Activated CD8-positive, alpha-beta T cell treated with anti-CD3 and anti-CD28 coated beads, Interleukin-2, amount 10 ng/mL, durations not matched to agents 7 days and 5 days (primary cell): ENCODE measurements at regions not wholly inside any gene's neighbourhood (a gene's known extent, or its start where the extent isn't known, plus 50 kb on each side); places are given as distances from the start of the nearest gene placed in this dataset.

ENCODE experiments used
- ATAC-seq: fragments of 150-1000 bp; cut with Tn5 transposase; one replicate; pipeline ENCODE4 v1.10.0; 2021; ENCODE audit warnings: moderate library complexity
- CTCF ChIA-PET: fragments of 350-600 bp; sonication (Branson Sonifier 250); formaldehyde crosslinking; loops from one replicate; lab custom pipeline; 2021; ENCODE audit warnings: antibody characterized with exemption; lab: Charles Lee
- POLR2A ChIA-PET: fragments of 350-600 bp; sonication (Branson Sonifier 250); formaldehyde crosslinking; loops from one replicate; lab custom pipeline; 2021; ENCODE audit warnings: antibody characterized with exemption; lab: Charles Lee
- DNase-seq: peaks from one replicate; pipeline ENCODE4 v3.0.0-alpha.2; 2020
- H3K27ac Mint-ChIP-seq: one replicate; pipeline ENCODE4 v1.8.0; 2021; ENCODE audit warnings: mild to moderate bottlenecking, mixed read lengths
- H3K27me3 Mint-ChIP-seq: one replicate; pipeline ENCODE4 v1.8.0; 2021; ENCODE audit warnings: low read depth, mixed read lengths
- H3K36me3 Mint-ChIP-seq: one replicate; pipeline ENCODE4 v1.8.0; 2021; ENCODE audit warnings: low read depth, mixed read lengths
- H3K4me1 Mint-ChIP-seq: one replicate; pipeline ENCODE4 v1.8.0; 2021; ENCODE audit warnings: low read depth, mixed read lengths
- H3K4me3 Mint-ChIP-seq: one replicate; pipeline ENCODE4 v1.8.0; 2021; ENCODE audit warnings: mild to moderate bottlenecking, mixed read lengths
- H3K9me3 Mint-ChIP-seq: one replicate; pipeline ENCODE4 v1.8.0; 2022; ENCODE audit warnings: mixed read lengths; ENCODE audit not compliant: insufficient read depth

- POLR2A ChIA-PET: no interaction called here
- Mint-ChIP-seq H3K4me1 (no peaks in the 10 kb centered on the region), H3K27ac (no peak overlapping the region), H3K9me3 (peaks cover 24% of the 10 kb centered on the region), H3K36me3 (no peaks in the 10 kb centered on the region), H3K27me3 (no peaks in the 10 kb centered on the region), H3K4me3 (no peak overlapping the region)
- CTCF ChIA-PET: no interaction called here
- ATAC-seq: no peak
- DNase-seq: no peak
These were observed 2171.4 kb downstream of the LRRC4C start for GRCh38 chr11:39288011-39288410.

DNA sequence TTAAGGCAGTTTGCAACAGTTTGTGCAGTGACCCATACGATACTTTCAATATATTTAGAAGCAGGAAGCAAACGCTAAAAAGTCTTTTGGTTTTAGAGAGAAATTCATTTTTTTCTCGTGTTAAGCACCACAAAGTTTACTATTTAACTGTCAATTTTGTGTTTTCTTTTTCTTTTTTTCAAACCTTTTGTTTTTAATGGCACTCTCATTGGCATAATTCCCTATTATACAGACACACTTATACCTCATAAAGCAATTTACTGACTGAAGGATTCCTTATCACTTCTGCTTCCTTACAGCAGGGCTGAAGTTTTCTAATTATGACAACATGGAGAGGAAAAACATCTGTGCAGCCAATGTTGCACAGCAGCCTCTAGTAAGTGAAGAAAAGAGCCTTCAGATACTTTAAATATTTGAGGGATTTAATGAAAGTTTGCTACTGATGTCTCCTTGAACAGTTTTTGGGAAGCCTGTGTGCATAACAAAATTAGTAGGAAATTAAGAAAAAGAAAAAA is 2191.2 kb downstream of the LRRC4C start:
- Mint-ChIP-seq H3K9me3 (peaks cover 10% of the 10 kb centered on the region), H3K36me3 (no peaks in the 10 kb centered on the region), H3K27ac (no peak overlapping the region), H3K4me1 (no peaks in the 10 kb centered on the region), H3K4me3 (no peak overlapping the region), H3K27me3 (no peaks in the 10 kb centered on the region)
- POLR2A ChIA-PET: no interaction called here
- ATAC-seq: no peak
- CTCF ChIA-PET: no interaction called here
- DNase-seq: no peak

DNA sequence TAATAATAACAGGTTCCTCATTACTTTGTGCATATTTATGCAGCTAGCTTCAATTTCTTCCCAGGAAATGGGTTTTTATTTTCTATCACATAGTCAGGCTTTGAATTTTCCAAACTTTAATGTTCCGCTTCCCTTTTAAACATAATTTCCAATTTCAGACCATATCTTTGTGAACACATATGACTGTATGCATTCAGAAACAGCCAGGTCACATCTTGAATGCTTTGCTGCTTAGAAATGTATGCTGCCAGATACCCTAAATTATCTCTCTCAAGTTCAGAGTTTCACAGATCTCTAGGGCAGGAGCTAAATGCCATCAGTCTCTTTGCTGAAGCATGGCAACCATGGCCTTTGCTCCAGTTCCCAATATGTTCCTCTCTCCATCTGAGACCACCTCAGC is 2203.8 kb downstream of the LRRC4C start:
- Mint-ChIP-seq H3K4me1 (no peaks in the 10 kb centered on the region), H3K9me3 (peaks cover 25% of the 10 kb centered on the region), H3K27me3 (no peaks in the 10 kb centered on the region), H3K36me3 (no peaks in the 10 kb centered on the region), H3K27ac (no peak overlapping the region), H3K4me3 (no peak overlapping the region)
- POLR2A ChIA-PET: no interaction called here
- no peak for DNase-seq
- CTCF ChIA-PET: no interaction called here
- ATAC-seq: no peak

DNA sequence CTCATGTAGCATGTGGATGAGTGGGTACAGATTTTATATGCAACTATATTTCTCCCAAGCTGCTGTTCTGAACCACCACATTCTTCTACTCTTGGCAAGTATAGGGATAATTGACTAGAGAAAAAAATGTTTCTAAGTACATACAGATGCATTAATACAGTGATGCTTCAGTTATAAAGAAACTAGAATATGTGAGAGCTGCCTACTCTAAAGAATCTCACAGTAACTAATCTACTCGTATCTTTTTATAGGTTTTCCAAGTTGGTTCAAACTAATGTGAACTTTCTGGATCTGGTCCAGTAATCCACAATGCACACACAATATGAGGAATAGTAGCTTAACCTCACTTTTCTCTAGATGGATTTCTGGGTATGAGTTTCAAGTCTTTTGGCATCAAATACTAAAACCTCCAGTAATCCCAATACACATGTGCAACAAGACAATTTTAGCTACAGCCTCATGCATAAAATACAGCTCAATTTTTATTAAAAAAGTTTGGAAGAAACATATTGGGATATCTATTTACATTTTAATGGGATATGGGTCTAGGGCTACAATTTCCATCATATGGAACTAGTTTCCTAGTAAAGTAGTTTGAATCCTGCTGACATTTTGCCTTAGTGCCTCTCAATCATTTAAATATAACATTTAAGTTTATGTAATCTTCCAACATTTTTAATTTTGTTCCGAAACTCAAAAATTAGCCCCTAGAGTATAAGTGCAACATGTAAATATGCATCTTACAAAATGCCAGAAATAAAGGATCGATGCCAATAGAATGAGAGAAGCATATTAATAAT is 2209.7 kb downstream of the LRRC4C start:
- H3K27ac Mint-ChIP-seq: no peak overlapping the region
- H3K36me3 Mint-ChIP-seq: no peaks in the 10 kb centered on the region
- ATAC-seq (no peak), DNase-seq (no peak)
- ChIA-PET POLR2A (no interaction called here), CTCF (no interaction called here)
- no peak overlapping the region for H3K4me3 Mint-ChIP-seq
- peaks cover 4% of the 10 kb centered on the region for H3K9me3 Mint-ChIP-seq
- no peaks in the 10 kb centered on the region for H3K27me3 Mint-ChIP-seq
- no peaks in the 10 kb centered on the region for H3K4me1 Mint-ChIP-seq

GRCh38 chr11:39247570-39248137 is 2211.8 kb downstream of the LRRC4C start:
- CTCF ChIA-PET: no interaction called here
- Mint-ChIP-seq H3K27ac (no peak overlapping the region), H3K36me3 (no peaks in the 10 kb centered on the region), H3K27me3 (no peaks in the 10 kb centered on the region), H3K4me1 (no peaks in the 10 kb centered on the region), H3K4me3 (no peak overlapping the region), H3K9me3 (peaks cover 4% of the 10 kb centered on the region)
- POLR2A ChIA-PET: no interaction called here
- ATAC-seq (no peak), DNase-seq (no peak)

GRCh38 chr11:39239553-39239952 is 2219.9 kb downstream of the LRRC4C start:
- POLR2A ChIA-PET: no interaction called here
- DNase-seq (no peak), ATAC-seq (no peak)
- Mint-ChIP-seq H3K36me3 (no peaks in the 10 kb centered on the region), H3K27me3 (no peaks in the 10 kb centered on the region), H3K9me3 (no peaks in the 10 kb centered on the region), H3K4me1 (no peaks in the 10 kb centered on the region), H3K27ac (no peak overlapping the region), H3K4me3 (no peak overlapping the region)
- CTCF ChIA-PET: no interaction called here

GRCh38 chr11:39236916-39237315 is 2222.5 kb downstream of the LRRC4C start:
- ATAC-seq: no peak

GRCh38 chr11:39221550-39222138 is 2237.8 kb downstream of the LRRC4C start:
- CTCF ChIA-PET: no interaction called here
- no peak for ATAC-seq

More at GRCh38 chr11:39236916-39237315, 2222.5 kb downstream of the LRRC4C start:
- no peaks in the 10 kb centered on the region for H3K4me1 Mint-ChIP-seq
- ChIA-PET CTCF (no interaction called here), POLR2A (no interaction called here)
- H3K27ac Mint-ChIP-seq: no peak overlapping the region
- no peaks in the 10 kb centered on the region for H3K27me3 Mint-ChIP-seq
- no peak for DNase-seq
- no peaks in the 10 kb centered on the region for H3K36me3 Mint-ChIP-seq
- peaks cover 4% of the 10 kb centered on the region for H3K9me3 Mint-ChIP-seq
- H3K4me3 Mint-ChIP-seq: no peak overlapping the region

DNA sequence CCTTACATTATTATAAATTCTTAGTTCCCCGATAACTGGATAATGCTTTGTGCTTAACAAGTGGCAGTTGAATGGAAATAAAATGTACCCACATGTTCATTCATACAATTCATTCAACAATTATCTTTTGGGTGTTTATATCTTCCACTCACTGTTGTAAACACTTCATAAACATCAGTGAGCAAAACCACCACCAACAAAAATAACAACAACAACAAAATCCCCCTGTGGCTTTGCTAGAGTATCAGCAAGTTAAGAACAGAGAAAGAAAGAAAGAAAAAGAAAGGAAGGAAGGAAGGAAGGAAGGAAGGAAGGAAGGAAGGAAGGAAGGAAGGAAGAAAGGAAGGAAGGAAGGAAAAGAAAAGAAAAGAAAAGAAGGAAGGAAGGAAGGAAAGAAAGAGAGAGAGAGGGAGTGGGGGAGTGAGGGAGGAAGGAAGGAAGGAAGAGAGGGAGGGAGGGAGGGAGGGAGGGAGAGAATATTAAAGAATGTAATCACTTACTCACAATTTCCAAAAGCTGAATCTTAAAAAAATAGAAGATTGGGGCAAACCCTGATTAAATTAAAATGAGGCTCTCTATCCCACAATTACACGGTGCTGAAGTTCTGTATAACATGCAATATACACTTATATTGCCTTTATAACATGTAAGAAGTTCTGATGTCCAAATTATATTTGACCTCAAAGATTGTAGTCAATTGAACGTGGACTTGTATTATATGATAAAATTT is 2238.8 kb downstream of the LRRC4C start:
- ChIA-PET CTCF (no interaction called here), POLR2A (no interaction called here)
- no peaks in the 10 kb centered on the region for H3K27me3 Mint-ChIP-seq
- no peak for ATAC-seq
- no peak overlapping the region for H3K27ac Mint-ChIP-seq
- H3K4me3 Mint-ChIP-seq: no peak overlapping the region
- H3K4me1 Mint-ChIP-seq: no peaks in the 10 kb centered on the region
- DNase-seq: no peak
- no peaks in the 10 kb centered on the region for H3K36me3 Mint-ChIP-seq
- peaks cover 7% of the 10 kb centered on the region for H3K9me3 Mint-ChIP-seq

More at GRCh38 chr11:39221550-39222138, 2237.8 kb downstream of the LRRC4C start:
- Mint-ChIP-seq H3K27me3 (no peaks in the 10 kb centered on the region), H3K27ac (no peak overlapping the region), H3K36me3 (no peaks in the 10 kb centered on the region), H3K4me3 (no peak overlapping the region), H3K4me1 (no peaks in the 10 kb centered on the region), H3K9me3 (peaks cover 7% of the 10 kb centered on the region)
- POLR2A ChIA-PET: no interaction called here
- no peak for DNase-seq

- H3K27ac Mint-ChIP-seq: no peak overlapping the region
These were observed 2239.4 kb downstream of the LRRC4C start for GRCh38 chr11:39220069-39220468.

DNA sequence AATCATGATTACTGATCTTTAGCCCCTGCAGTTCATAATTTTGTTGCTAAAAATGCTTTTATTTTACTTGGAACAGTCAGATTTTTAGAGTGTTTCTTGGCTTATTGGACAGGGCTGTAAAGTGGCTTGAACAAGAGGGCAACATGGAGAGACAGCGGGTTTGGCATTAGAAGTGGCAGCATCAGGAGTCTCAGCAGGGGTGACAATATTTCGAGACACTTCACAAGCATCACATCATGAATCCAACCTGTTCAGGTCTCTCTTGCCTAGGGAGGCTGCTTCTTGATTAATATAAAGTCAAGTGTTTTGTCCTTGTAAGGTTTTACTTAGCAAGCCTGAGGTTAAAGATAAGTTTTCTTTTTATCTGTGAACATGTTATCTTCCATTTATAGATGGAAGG is 2249.5 kb downstream of the LRRC4C start:
- Mint-ChIP-seq H3K4me1 (no peaks in the 10 kb centered on the region), H3K36me3 (no peaks in the 10 kb centered on the region), H3K4me3 (no peak overlapping the region), H3K27ac (no peak overlapping the region), H3K27me3 (no peaks in the 10 kb centered on the region), H3K9me3 (peaks cover 4% of the 10 kb centered on the region)
- ChIA-PET CTCF (no interaction called here), POLR2A (no interaction called here)
- DNase-seq: no peak
- ATAC-seq: no peak

More at GRCh38 chr11:39220069-39220468, 2239.4 kb downstream of the LRRC4C start:
- Mint-ChIP-seq H3K4me1 (no peaks in the 10 kb centered on the region), H3K9me3 (peaks cover 7% of the 10 kb centered on the region), H3K36me3 (no peaks in the 10 kb centered on the region), H3K4me3 (no peak overlapping the region), H3K27me3 (no peaks in the 10 kb centered on the region)
- POLR2A ChIA-PET: no interaction called here
- CTCF ChIA-PET: no interaction called here
- no peak for DNase-seq
- ATAC-seq: no peak
